ENCODE measurements at regions not wholly inside any gene's neighbourhood (a gene's known extent, or its start where the extent isn't known, plus 50 kb on each side); places are given as distances from the start of the nearest gene placed in this dataset.

DNA sequence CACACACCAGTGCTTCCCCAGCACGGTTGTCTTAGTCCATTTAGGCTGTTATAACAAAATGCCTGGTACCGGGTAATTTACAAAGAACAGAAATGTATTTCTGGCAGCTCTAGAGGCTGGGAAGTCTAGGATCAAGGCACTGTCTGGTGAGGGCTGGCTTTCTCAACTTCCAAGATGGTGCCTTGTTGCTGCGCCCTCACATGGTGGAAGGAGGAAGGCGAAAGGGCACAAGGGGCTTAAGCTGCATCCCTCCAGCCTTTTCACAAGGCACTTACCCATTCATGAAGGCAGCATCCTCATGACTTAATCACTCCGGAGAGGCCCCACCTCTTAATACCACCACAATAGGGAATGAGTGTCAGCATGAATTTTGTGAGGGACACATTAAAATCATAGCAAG, 155.5 kb downstream of the SLC15A5 start:
- Histone ChIP-seq H3K4me2 (ENCODE audit: low read length) (no peak overlapping the region), H3K4me3 (ENCODE audit: low read depth, low read length, poor library complexity, severe bottlenecking) (no peak overlapping the region), H3K9me3 (ENCODE audit: low read length) (no peaks in the 10 kb centered on the region), H4K20me1 (ENCODE audit: insufficient read depth, low read length) (no peaks in the 10 kb centered on the region), H2AFZ (ENCODE audit: low read length) (no peak overlapping the region), H3K9me2 (ENCODE audit: low read depth, low read length) (no peaks in the 10 kb centered on the region), H3K36me3 (ENCODE audit: insufficient read depth, low read length) (no peaks in the 10 kb centered on the region), H3K27me3 (ENCODE audit: insufficient read depth, low read length) (no peaks in the 10 kb centered on the region), H3K4me1 (ENCODE audit: insufficient read depth, low read length, severe bottlenecking) (no peaks in the 10 kb centered on the region), H3K79me2 (ENCODE audit: insufficient read depth, low read length) (no peaks in the 10 kb centered on the region), H3K9ac (ENCODE audit: low read length) (no peak overlapping the region), H3F3A (ENCODE audit: insufficient read depth, low read length) (no peaks in the 10 kb centered on the region), H3K27ac (ENCODE audit: low read depth, low read length, poor library complexity, severe bottlenecking) (no peak overlapping the region)
- TF ChIP-seq, protein P1, sequence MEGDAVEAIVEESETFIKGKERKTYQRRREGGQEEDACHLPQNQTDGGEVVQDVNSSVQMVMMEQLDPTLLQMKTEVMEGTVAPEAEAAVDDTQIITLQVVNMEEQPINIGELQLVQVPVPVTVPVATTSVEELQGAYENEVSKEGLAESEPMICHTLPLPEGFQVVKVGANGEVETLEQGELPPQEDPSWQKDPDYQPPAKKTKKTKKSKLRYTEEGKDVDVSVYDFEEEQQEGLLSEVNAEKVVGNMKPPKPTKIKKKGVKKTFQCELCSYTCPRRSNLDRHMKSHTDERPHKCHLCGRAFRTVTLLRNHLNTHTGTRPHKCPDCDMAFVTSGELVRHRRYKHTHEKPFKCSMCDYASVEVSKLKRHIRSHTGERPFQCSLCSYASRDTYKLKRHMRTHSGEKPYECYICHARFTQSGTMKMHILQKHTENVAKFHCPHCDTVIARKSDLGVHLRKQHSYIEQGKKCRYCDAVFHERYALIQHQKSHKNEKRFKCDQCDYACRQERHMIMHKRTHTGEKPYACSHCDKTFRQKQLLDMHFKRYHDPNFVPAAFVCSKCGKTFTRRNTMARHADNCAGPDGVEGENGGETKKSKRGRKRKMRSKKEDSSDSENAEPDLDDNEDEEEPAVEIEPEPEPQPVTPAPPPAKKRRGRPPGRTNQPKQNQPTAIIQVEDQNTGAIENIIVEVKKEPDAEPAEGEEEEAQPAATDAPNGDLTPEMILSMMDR (IDR thresholded peaks at IDR 0.05; ENCODE audit: low read length): peak; percentile 23; the same call in 1 of the 2 replicates
- no peak for TF ChIP-seq EZH2 (IDR thresholded peaks at IDR 0.05; ENCODE audit: borderline replicate concordance, low read length)

DNA sequence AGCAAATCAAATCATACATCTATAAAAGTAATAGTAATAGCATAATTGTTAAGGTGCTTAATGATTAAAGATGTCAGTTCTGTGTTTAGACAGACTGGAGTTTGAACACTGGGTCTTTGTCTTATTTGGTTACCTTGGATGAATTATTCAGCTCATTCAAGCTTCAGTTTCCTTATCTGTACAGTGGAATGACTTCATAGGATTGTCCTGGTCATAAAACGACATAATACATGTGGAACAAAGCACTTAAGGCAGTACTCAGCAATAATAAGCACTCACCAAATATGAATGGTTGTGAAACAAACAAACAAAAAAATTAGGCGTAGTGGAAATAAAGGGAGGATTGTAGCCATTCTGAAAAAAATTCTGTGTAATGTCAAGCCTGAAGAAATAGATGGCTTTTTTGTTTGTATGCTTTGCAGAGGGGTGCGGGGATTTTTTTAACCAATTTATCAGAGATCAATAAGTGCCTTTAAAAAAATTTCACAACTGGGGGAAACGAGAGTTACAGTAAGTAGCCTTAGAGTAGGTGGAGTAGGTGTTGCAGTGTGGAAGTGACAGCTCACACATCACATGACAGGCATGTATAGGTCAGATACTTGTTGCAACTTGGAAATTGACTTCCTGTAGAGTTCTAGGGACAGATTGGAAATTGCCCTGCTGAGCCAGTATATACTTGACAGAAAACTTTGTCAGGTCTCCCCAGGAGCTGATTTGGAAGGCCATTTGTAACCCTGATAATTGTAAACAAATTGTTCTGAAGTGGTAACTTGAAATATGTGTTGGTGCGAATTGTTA, 157.7 kb downstream of the SLC15A5 start:
- Histone ChIP-seq H4K20me1 (ENCODE audit: insufficient read depth, low read length) (no peaks in the 10 kb centered on the region), H3K79me2 (ENCODE audit: insufficient read depth, low read length) (no peaks in the 10 kb centered on the region), H3K27me3 (ENCODE audit: insufficient read depth, low read length) (no peaks in the 10 kb centered on the region), H3K4me2 (ENCODE audit: low read length) (no peak overlapping the region), H3K4me1 (ENCODE audit: insufficient read depth, low read length, severe bottlenecking) (no peaks in the 10 kb centered on the region), H3K36me3 (ENCODE audit: insufficient read depth, low read length) (no peaks in the 10 kb centered on the region), H2AFZ (ENCODE audit: low read length) (no peak overlapping the region), H3K9me3 (ENCODE audit: low read length) (no peaks in the 10 kb centered on the region), H3K9ac (ENCODE audit: low read length) (no peak overlapping the region), H3K9me2 (ENCODE audit: low read depth, low read length) (no peaks in the 10 kb centered on the region), H3K4me3 (ENCODE audit: low read depth, low read length, poor library complexity, severe bottlenecking) (no peak overlapping the region), H3F3A (ENCODE audit: insufficient read depth, low read length) (no peaks in the 10 kb centered on the region), H3K27ac (ENCODE audit: low read depth, low read length, poor library complexity, severe bottlenecking) (no peak overlapping the region)
- no peak for TF ChIP-seq EZH2 (IDR thresholded peaks at IDR 0.05; ENCODE audit: borderline replicate concordance, low read length)
- TF ChIP-seq, protein P1 (IDR thresholded peaks at IDR 0.05; ENCODE audit: low read length): no peak

DNA sequence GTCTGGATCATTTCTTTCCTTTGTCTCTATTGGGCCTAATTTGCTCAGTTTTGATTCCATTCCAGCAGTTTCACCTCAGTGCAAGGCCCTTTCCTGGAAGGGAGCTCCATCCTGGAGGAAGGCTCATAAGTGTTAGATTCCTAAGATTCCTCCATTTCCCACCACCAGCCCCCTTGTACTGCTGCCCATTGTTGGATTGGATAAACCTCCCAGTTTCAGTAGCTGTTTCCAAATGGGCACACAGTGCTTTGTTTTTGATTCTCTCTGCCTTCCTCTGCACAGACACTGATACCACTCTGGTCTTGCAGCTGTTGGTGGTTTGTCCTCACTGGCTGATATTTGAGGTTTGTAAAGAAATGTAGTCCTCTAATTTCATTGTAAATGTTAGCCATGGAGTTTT, 158.9 kb downstream of the SLC15A5 start:
- TF ChIP-seq EZH2 (IDR thresholded peaks at IDR 0.05; ENCODE audit: borderline replicate concordance, low read length): no peak
- TF ChIP-seq, protein P1 (IDR thresholded peaks at IDR 0.05; ENCODE audit: low read length): no peak
- H3K4me1 ChIP-seq (ENCODE audit: insufficient read depth, low read length, severe bottlenecking): no peaks in the 10 kb centered on the region
- no peak overlapping the region for H3K9ac ChIP-seq (ENCODE audit: low read length)
- H3K36me3 ChIP-seq (ENCODE audit: insufficient read depth, low read length): no peaks in the 10 kb centered on the region
- H3K9me3 ChIP-seq (ENCODE audit: low read length): no peaks in the 10 kb centered on the region
- no peak overlapping the region for H2AFZ ChIP-seq (ENCODE audit: low read length)
- H4K20me1 ChIP-seq (ENCODE audit: insufficient read depth, low read length): no peaks in the 10 kb centered on the region
- H3K27ac ChIP-seq (ENCODE audit: low read depth, low read length, poor library complexity, severe bottlenecking): no peak overlapping the region
- no peak overlapping the region for H3K4me2 ChIP-seq (ENCODE audit: low read length)
- no peak overlapping the region for H3K4me3 ChIP-seq (ENCODE audit: low read depth, low read length, poor library complexity, severe bottlenecking)
- no peaks in the 10 kb centered on the region for H3K27me3 ChIP-seq (ENCODE audit: insufficient read depth, low read length)
- no peaks in the 10 kb centered on the region for H3F3A ChIP-seq (ENCODE audit: insufficient read depth, low read length)
- no peaks in the 10 kb centered on the region for H3K79me2 ChIP-seq (ENCODE audit: insufficient read depth, low read length)
- H3K9me2 ChIP-seq (ENCODE audit: low read depth, low read length): no peaks in the 10 kb centered on the region
